Hepatocyte (in vitro differentiated cells): ENCODE measurements at regions not wholly inside any gene's neighbourhood (a gene's known extent, or its start where the extent isn't known, plus 50 kb on each side); places are given as distances from the start of the nearest gene placed in this dataset.

ENCODE experiments used
- DNase-seq: peaks from one replicate; pipeline ENCODE4 v3.0.0-alpha.2; 2016; ENCODE audit warnings: low spot score
- H2AFZ ChIP-seq: fragments of 200-600 bp; sonication (generic); 2 replicates; pipeline ENCODE4 v1.6.0; 2016; ENCODE audit warnings: antibody characterized with exemption, mild to moderate bottlenecking
- H3K27ac ChIP-seq: fragments of 200-600 bp; sonication (generic); 2 replicates; pipeline ENCODE4 v1.5.1; 2016; ENCODE audit warnings: mild to moderate bottlenecking
- H3K27me3 ChIP-seq: fragments of 200-600 bp; sonication (generic); 2 replicates; pipeline ENCODE4 v1.6.1; 2016
- H3K36me3 ChIP-seq: fragments of 200-600 bp; sonication (generic); replicated peaks from 2 replicates; pipeline ENCODE4 v1.5.1; 2016; ENCODE audit warnings: low read depth; ENCODE audit not compliant: insufficient read depth
- H3K4me1 ChIP-seq: fragments of 200-600 bp; sonication (generic); 2 replicates; pipeline ENCODE4 v1.5.1; 2016; ENCODE audit warnings: mild to moderate bottlenecking, moderate library complexity; ENCODE audit not compliant: insufficient read depth
- H3K4me2 ChIP-seq: fragments of 200-600 bp; sonication (generic); 2 replicates; pipeline ENCODE4 v1.6.0; 2016
- H3K4me3 ChIP-seq: fragments of 200-600 bp; sonication (generic); 2 replicates; pipeline ENCODE4 v1.5.1; 2016; ENCODE audit warnings: mild to moderate bottlenecking
- H3K79me2 ChIP-seq: fragments of 200-600 bp; sonication (generic); 2 replicates; pipeline ENCODE4 v1.6.0; 2017; ENCODE audit warnings: mild to moderate bottlenecking
- H3K9me2 ChIP-seq: fragments of 200-600 bp; sonication (generic); replicated peaks from 2 replicates; pipeline ENCODE4 v1.6.0; 2017; ENCODE audit warnings: mild to moderate bottlenecking; ENCODE audit not compliant: insufficient read depth
- H3K9me3 ChIP-seq: fragments of 200-600 bp; sonication (generic); 2 replicates; pipeline ENCODE4 v1.5.1; 2016; ENCODE audit warnings: low read depth, mild to moderate bottlenecking
- H4K20me1 ChIP-seq: fragments of 200-600 bp; sonication (generic); 2 replicates; pipeline ENCODE4 v1.6.0; 2016; ENCODE audit warnings: mild to moderate bottlenecking; ENCODE audit not compliant: insufficient read depth, poor library complexity, severe bottlenecking
- EZH2 ChIP-seq: fragments of 200-600 bp; sonication (generic); IDR thresholded peaks from 2 replicates; pipeline ENCODE4 v1.6.1; 2016; ENCODE audit warnings: antibody characterized with exemption, mild to moderate bottlenecking, borderline replicate concordance
- EZH2phosphoT487 ChIP-seq: fragments of 200-600 bp; sonication (generic); IDR thresholded peaks from one replicate; pipeline ENCODE4 v1.6.1; 2018; ENCODE audit warnings: antibody characterized with exemption, mild to moderate bottlenecking, low read depth, moderate library complexity; ENCODE audit not compliant: unreplicated experiment, severe bottlenecking
- WGBS: methylation state at CpG from one replicate; pipeline ENCODE4 v1.1.6; 2016; ENCODE audit warnings: low lambda C conversion rate; ENCODE audit errors: missing lambda C conversion rate; 5-methylcytosine and 5-hydroxymethylcytosine counted together
- TF ChIP-seq, protein P1 (sequence below): fragments of 200-600 bp; sonication (generic); IDR thresholded peaks from 2 replicates; pipeline ENCODE4 v1.5.1; 2016; ENCODE audit warnings: antibody characterized with exemption, mild to moderate bottlenecking; ENCODE audit not compliant: poor library complexity

DNA sequence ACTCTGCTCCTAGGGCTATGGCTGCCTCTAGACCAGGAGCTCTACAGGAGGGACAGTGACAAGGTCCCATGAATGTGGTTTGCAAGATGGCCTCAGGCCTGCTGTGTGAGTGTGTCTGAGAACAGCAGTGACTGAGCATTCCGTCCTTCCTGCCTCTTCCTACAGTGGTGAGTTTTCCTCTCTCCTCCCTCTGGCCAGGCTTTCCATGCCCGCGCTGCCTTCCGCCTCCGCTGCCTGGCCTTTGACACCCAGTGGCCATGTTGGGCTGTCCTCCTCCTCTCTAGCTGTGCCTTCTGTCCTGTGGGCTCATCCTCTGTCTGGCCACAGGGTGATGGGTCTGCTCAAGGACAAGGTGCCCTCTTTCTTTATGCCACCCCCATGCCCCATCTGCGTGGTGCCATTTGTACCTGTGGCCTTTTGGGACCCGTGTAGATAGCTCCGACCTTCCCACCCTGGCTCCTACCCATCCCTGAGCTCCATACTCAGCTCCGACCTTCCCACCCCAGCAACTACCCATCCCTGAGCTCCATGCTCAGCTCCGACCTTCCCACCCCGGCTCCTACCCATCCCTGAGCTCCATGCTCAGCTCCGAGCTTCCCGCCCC, 970.4 kb downstream of the BRD1 start:
- H2AFZ ChIP-seq = no peak overlapping the region
- no peaks in the 10 kb centered on the region for H3K36me3 ChIP-seq
- no peak overlapping the region for H3K4me2 ChIP-seq
- H4K20me1 ChIP-seq = no peaks in the 10 kb centered on the region
- TF ChIP-seq, protein P1, sequence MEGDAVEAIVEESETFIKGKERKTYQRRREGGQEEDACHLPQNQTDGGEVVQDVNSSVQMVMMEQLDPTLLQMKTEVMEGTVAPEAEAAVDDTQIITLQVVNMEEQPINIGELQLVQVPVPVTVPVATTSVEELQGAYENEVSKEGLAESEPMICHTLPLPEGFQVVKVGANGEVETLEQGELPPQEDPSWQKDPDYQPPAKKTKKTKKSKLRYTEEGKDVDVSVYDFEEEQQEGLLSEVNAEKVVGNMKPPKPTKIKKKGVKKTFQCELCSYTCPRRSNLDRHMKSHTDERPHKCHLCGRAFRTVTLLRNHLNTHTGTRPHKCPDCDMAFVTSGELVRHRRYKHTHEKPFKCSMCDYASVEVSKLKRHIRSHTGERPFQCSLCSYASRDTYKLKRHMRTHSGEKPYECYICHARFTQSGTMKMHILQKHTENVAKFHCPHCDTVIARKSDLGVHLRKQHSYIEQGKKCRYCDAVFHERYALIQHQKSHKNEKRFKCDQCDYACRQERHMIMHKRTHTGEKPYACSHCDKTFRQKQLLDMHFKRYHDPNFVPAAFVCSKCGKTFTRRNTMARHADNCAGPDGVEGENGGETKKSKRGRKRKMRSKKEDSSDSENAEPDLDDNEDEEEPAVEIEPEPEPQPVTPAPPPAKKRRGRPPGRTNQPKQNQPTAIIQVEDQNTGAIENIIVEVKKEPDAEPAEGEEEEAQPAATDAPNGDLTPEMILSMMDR = no peak
- TF ChIP-seq EZH2 (no peak), EZH2phosphoT487 (no peak)
- no peaks in the 10 kb centered on the region for H3K9me2 ChIP-seq
- no peak overlapping the region for H3K4me3 ChIP-seq
- no peaks in the 10 kb centered on the region for H3K27me3 ChIP-seq
- no peaks in the 10 kb centered on the region for H3K9me3 ChIP-seq
- no peak overlapping the region for H3K27ac ChIP-seq
- no peak for DNase-seq
- H3K4me1 ChIP-seq = no peaks in the 10 kb centered on the region
- H3K79me2 ChIP-seq = no peaks in the 10 kb centered on the region
- WGBS = 87% methylated on average over 11 of the region's 13 CpGs

- whole genome bisulfite sequencing = 83% methylated on average over 8 of the region's 8 CpGs
These were observed 971.4 kb downstream of the BRD1 start for GRCh38 chr22:48856308-48856615.

GRCh38 chr22:48855593-48856307, 971.9 kb downstream of the BRD1 start:
- no peaks in the 10 kb centered on the region for H3K9me3 ChIP-seq
- H3K27me3 ChIP-seq = no peaks in the 10 kb centered on the region
- no peak for TF ChIP-seq EZH2phosphoT487
- TF ChIP-seq, protein P1 = no peak
- no peak for TF ChIP-seq EZH2
- H3K4me3 ChIP-seq = no peak overlapping the region
- H3K27ac ChIP-seq = no peak overlapping the region
- H3K9me2 ChIP-seq = no peaks in the 10 kb centered on the region
- 86% methylated on average over 9 of the region's 9 CpGs for WGBS
- H4K20me1 ChIP-seq = no peaks in the 10 kb centered on the region
- no peak for DNase-seq
- no peak overlapping the region for H2AFZ ChIP-seq
- H3K79me2 ChIP-seq = no peaks in the 10 kb centered on the region
- H3K36me3 ChIP-seq = no peaks in the 10 kb centered on the region
- no peaks in the 10 kb centered on the region for H3K4me1 ChIP-seq
- H3K4me2 ChIP-seq = no peak overlapping the region

More at GRCh38 chr22:48856308-48856615, 971.4 kb downstream of the BRD1 start:
- Histone ChIP-seq H4K20me1 (no peaks in the 10 kb centered on the region), H3K27ac (no peak overlapping the region), H2AFZ (no peak overlapping the region), H3K27me3 (no peaks in the 10 kb centered on the region), H3K36me3 (no peaks in the 10 kb centered on the region), H3K9me2 (no peaks in the 10 kb centered on the region), H3K79me2 (no peaks in the 10 kb centered on the region), H3K9me3 (no peaks in the 10 kb centered on the region), H3K4me1 (no peaks in the 10 kb centered on the region), H3K4me3 (no peak overlapping the region), H3K4me2 (no peak overlapping the region)
- no peak for DNase-seq
- TF ChIP-seq, protein P1 = no peak
- no peak for TF ChIP-seq EZH2phosphoT487
- no peak for TF ChIP-seq EZH2
